ENCODE measurements at regions not wholly inside any gene's neighbourhood (a gene's known extent, or its start where the extent isn't known, plus 50 kb on each side); places are given as distances from the start of the nearest gene placed in this dataset.

DNA sequence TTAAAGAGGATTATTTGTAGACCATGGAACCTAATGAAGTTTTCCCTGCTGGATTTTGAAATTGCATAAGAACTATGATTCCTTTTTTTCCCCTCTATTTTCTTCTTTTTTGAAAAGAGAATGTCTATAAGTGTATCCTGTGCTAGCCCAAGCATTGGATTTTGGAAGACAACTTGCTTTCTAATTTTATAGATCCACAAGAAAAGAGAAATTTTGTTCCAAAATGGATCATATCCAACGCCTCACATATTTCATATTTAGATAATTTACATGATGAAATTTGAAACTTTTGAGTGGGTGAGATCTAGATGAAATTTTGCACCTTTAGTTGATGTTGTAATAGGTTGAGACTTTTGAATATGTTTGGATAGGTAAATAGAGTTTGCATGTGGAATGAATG, 978.7 kb downstream of the MRPL39 start:
- H3K9me3 ChIP-seq (ENCODE audit: control insufficient read depth, low read length): no peaks in the 10 kb centered on the region
- H3K4me3 ChIP-seq (ENCODE audit: low read length): no peak overlapping the region
- H3K4me1 ChIP-seq (ENCODE audit: control insufficient read depth, insufficient read depth, low read length): no peaks in the 10 kb centered on the region
- H3K27ac ChIP-seq (ENCODE audit: low read length): no peak overlapping the region
- H3K27me3 ChIP-seq (ENCODE audit: control insufficient read depth, insufficient read depth): no peaks in the 10 kb centered on the region
- DNase-seq (no peak), ATAC-seq (no peak)
- WGBS: 47% methylated on average over 1 of the region's 1 CpG
- intact Hi-C loops (cut with DNase I): no loop called here

DNA sequence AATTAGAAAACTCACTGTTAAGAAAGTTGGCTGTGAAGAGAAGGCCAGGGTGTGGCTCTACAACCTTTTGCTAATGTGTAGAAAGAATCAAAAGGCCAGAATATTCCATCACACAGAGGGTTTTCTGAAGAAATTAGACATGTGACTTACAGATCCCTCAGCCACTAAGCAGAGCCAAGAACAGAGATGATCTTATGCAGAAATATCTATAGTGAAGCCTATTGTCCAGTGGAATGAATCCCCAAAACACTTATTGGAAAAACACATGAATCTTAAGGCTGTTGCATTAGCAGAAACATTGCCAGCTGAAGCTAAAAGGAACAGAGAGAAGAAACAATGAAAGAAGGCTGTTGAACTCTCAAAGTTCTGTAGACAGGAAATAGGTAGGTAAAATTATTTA, 979.2 kb downstream of the MRPL39 start:
- Histone ChIP-seq H3K9me3 (ENCODE audit: control insufficient read depth, low read length) (no peaks in the 10 kb centered on the region), H3K27me3 (ENCODE audit: control insufficient read depth, insufficient read depth) (no peaks in the 10 kb centered on the region), H3K4me3 (ENCODE audit: low read length) (no peak overlapping the region), H3K27ac (ENCODE audit: low read length) (no peak overlapping the region), H3K4me1 (ENCODE audit: control insufficient read depth, insufficient read depth, low read length) (no peaks in the 10 kb centered on the region)
- ATAC-seq: no peak
- intact Hi-C loops (cut with DNase I): no loop called here
- no peak for DNase-seq

DNA sequence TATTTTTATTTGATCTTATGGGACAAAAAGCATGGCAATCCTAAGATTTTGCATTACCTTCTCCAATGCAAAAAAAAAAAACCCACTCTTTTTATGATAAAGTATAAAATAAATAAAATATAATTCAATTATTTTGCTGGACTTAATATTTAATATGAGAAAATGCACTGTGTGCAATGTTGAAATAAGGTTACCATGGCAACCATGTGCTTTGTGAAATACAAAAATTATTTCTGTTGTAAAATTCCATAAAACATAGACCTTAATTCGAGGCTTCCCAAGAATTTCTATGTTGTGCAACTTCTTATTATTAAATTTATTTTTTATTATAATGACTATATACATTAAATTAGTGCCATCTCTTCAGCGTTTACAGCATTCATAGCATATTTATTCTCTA, 989.5 kb downstream of the MRPL39 start:
- Histone ChIP-seq H3K27me3 (ENCODE audit: control insufficient read depth, insufficient read depth) (no peaks in the 10 kb centered on the region), H3K27ac (ENCODE audit: low read length) (no peak overlapping the region), H3K9me3 (ENCODE audit: control insufficient read depth, low read length) (no peaks in the 10 kb centered on the region), H3K4me3 (ENCODE audit: low read length) (no peak overlapping the region), H3K4me1 (ENCODE audit: control insufficient read depth, insufficient read depth, low read length) (no peaks in the 10 kb centered on the region)
- no peak for DNase-seq
- intact Hi-C loops (cut with DNase I): no loop called here
- ATAC-seq: no peak
- WGBS: 74% methylated on average over 2 of the region's 2 CpGs

DNA sequence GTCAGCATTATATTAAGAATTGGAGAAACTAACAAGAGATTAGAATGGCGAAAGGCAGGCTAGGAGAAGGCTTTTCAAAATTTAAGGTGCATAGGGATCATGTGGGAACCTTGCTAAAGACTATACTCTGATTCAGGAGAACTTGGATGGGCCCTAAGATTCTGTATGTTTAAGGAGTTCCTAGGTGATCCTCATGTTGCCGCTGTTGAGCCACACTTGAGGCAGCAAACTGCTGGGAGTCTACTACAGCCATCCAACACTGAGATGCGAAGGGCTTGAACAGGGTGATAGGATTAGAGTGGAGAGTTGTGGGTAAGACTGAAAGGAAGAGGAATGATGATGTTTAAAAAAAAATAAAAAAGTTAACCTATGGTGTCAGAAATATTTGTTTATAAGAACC, 1013.2 kb downstream of the MRPL39 start:
- Histone ChIP-seq H3K4me3 (ENCODE audit: low read length) (no peak overlapping the region), H3K27me3 (ENCODE audit: control insufficient read depth, insufficient read depth) (no peaks in the 10 kb centered on the region), H3K4me1 (ENCODE audit: control insufficient read depth, insufficient read depth, low read length) (no peaks in the 10 kb centered on the region), H3K9me3 (ENCODE audit: control insufficient read depth, low read length) (no peaks in the 10 kb centered on the region), H3K27ac (ENCODE audit: low read length) (no peak overlapping the region)
- intact Hi-C loops (cut with DNase I): no loop called here
- ATAC-seq: no peak
- DNase-seq: no peak
- WGBS: 86% methylated on average over 3 of the region's 3 CpGs

DNA sequence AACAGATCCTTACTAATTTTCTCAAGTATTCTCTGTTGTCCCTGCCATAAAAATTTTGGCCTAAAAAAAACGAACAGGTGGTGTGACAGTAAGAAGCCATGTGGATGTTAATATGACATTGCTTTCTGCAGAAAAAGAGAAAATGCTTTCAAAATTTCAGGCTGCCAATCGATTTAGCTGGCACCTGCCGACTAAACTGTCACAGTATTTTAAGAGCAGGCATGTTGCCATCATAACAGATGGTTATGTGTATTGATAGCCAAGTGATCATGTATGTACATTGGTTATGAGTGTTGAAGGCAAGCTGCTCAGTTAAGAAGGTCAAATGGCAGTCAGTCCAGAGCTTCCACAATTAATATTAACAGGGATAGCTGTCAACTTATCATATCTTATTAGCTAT, 1017.0 kb downstream of the MRPL39 start:
- intact Hi-C loops (cut with DNase I): no loop called here
- ATAC-seq: no peak
- no peak overlapping the region for H3K4me3 ChIP-seq (ENCODE audit: low read length)
- no peak for DNase-seq
- H3K27ac ChIP-seq (ENCODE audit: low read length): no peak overlapping the region
- no peaks in the 10 kb centered on the region for H3K27me3 ChIP-seq (ENCODE audit: control insufficient read depth, insufficient read depth)
- WGBS: 53% methylated on average over 3 of the region's 3 CpGs
- no peaks in the 10 kb centered on the region for H3K4me1 ChIP-seq (ENCODE audit: control insufficient read depth, insufficient read depth, low read length)
- no peaks in the 10 kb centered on the region for H3K9me3 ChIP-seq (ENCODE audit: control insufficient read depth, low read length)

- intact Hi-C loops (cut with DNase I): no loop called here
- H3K27me3 ChIP-seq (ENCODE audit: control insufficient read depth, insufficient read depth): no peaks in the 10 kb centered on the region
These were observed 1023.8 kb downstream of the MRPL39 start for GRCh38 chr21:24583473-24583872.

GRCh38 chr21:24577301-24577700, 1030.0 kb downstream of the MRPL39 start:
- Histone ChIP-seq H3K27me3 (ENCODE audit: control insufficient read depth, insufficient read depth) (no peaks in the 10 kb centered on the region), H3K4me3 (ENCODE audit: low read length) (no peak overlapping the region), H3K4me1 (ENCODE audit: control insufficient read depth, insufficient read depth, low read length) (no peaks in the 10 kb centered on the region), H3K9me3 (ENCODE audit: control insufficient read depth, low read length) (no peaks in the 10 kb centered on the region), H3K27ac (ENCODE audit: low read length) (no peak overlapping the region)
- WGBS: 46% methylated on average over 2 of the region's 2 CpGs
- intact Hi-C loops (cut with DNase I): no loop called here
- no peak for ATAC-seq
- DNase-seq: no peak

More at GRCh38 chr21:24583473-24583872, 1023.8 kb downstream of the MRPL39 start:
- no peaks in the 10 kb centered on the region for H3K9me3 ChIP-seq (ENCODE audit: control insufficient read depth, low read length)
- H3K4me1 ChIP-seq (ENCODE audit: control insufficient read depth, insufficient read depth, low read length): no peaks in the 10 kb centered on the region
- no peak overlapping the region for H3K4me3 ChIP-seq (ENCODE audit: low read length)
- ATAC-seq (no peak), DNase-seq (no peak)
- H3K27ac ChIP-seq (ENCODE audit: low read length): no peak overlapping the region

DNA sequence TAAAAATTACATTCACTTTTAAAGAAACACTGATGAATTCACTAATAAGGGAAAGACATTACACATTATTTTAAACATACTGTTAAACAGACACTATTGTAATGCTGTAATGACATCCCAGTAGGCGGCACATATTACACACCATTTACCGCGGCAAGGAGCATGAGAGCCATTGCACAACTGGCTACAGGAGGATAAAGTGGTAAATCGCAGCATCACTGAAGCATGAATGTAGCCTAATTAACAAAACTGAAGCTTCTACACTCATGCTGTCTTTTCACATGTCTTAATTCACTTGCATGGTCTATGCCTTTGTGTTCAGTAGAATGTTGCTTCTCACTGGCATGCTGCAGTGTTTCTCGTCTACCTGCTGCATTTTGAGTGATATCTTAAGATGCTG, 1046.0 kb downstream of the MRPL39 start:
- ATAC-seq (no peak), DNase-seq (no peak)
- no peaks in the 10 kb centered on the region for H3K4me1 ChIP-seq (ENCODE audit: control insufficient read depth, insufficient read depth, low read length)
- H3K27me3 ChIP-seq (ENCODE audit: control insufficient read depth, insufficient read depth): no peaks in the 10 kb centered on the region
- H3K4me3 ChIP-seq (ENCODE audit: low read length): no peak overlapping the region
- no peaks in the 10 kb centered on the region for H3K9me3 ChIP-seq (ENCODE audit: control insufficient read depth, low read length)
- intact Hi-C loops (cut with DNase I): no loop called here
- H3K27ac ChIP-seq (ENCODE audit: low read length): no peak overlapping the region
- 91% methylated on average over 5 of the region's 5 CpGs for WGBS

- intact Hi-C loops (cut with DNase I): no loop called here
- H3K4me3 ChIP-seq (ENCODE audit: low read length): no peak overlapping the region
- no peak overlapping the region for H3K27ac ChIP-seq (ENCODE audit: low read length)
- no peaks in the 10 kb centered on the region for H3K9me3 ChIP-seq (ENCODE audit: control insufficient read depth, low read length)
- ATAC-seq (no peak), DNase-seq (no peak)
- no peaks in the 10 kb centered on the region for H3K27me3 ChIP-seq (ENCODE audit: control insufficient read depth, insufficient read depth)
- 62% methylated on average over 3 of the region's 3 CpGs for WGBS
- H3K4me1 ChIP-seq (ENCODE audit: control insufficient read depth, insufficient read depth, low read length): no peaks in the 10 kb centered on the region
These were observed 1054.8 kb downstream of the MRPL39 start for GRCh38 chr21:24552491-24552890.

GRCh38 chr21:24545807-24546361, 1061.4 kb downstream of the MRPL39 start:
- H3K27ac ChIP-seq (ENCODE audit: low read length): no peak overlapping the region
- 50% methylated on average over 4 of the region's 4 CpGs for WGBS

GRCh38 chr21:24514081-24514733, 1093.1 kb downstream of the MRPL39 start:
- intact Hi-C loops (cut with DNase I): no loop called here
- H3K9me3 ChIP-seq (ENCODE audit: control insufficient read depth, low read length): no peaks in the 10 kb centered on the region
- H3K4me3 ChIP-seq (ENCODE audit: low read length): no peak overlapping the region
- H3K27me3 ChIP-seq (ENCODE audit: control insufficient read depth, insufficient read depth): no peaks in the 10 kb centered on the region
- no peaks in the 10 kb centered on the region for H3K4me1 ChIP-seq (ENCODE audit: control insufficient read depth, insufficient read depth, low read length)
- 32% methylated on average over 6 of the region's 6 CpGs for WGBS
- DNase-seq (no peak), ATAC-seq (no peak)
- no peak overlapping the region for H3K27ac ChIP-seq (ENCODE audit: low read length)

More at GRCh38 chr21:24545807-24546361, 1061.4 kb downstream of the MRPL39 start:
- ATAC-seq (no peak), DNase-seq (no peak)
- no peaks in the 10 kb centered on the region for H3K9me3 ChIP-seq (ENCODE audit: control insufficient read depth, low read length)
- intact Hi-C loops (cut with DNase I): no loop called here
- no peaks in the 10 kb centered on the region for H3K27me3 ChIP-seq (ENCODE audit: control insufficient read depth, insufficient read depth)
- no peak overlapping the region for H3K4me3 ChIP-seq (ENCODE audit: low read length)
- no peaks in the 10 kb centered on the region for H3K4me1 ChIP-seq (ENCODE audit: control insufficient read depth, insufficient read depth, low read length)

GRCh38 chr21:24509131-24509530, 1098.2 kb downstream of the MRPL39 start:
- WGBS: 84% methylated on average over 1 of the region's 1 CpG
- intact Hi-C loops (cut with DNase I): no loop called here

More at GRCh38 chr21:24509131-24509530, 1098.2 kb downstream of the MRPL39 start:
- no peak overlapping the region for H3K4me3 ChIP-seq (ENCODE audit: low read length)
- ATAC-seq: no peak
- no peak overlapping the region for H3K27ac ChIP-seq (ENCODE audit: low read length)
- H3K4me1 ChIP-seq (ENCODE audit: control insufficient read depth, insufficient read depth, low read length): no peaks in the 10 kb centered on the region
- H3K9me3 ChIP-seq (ENCODE audit: control insufficient read depth, low read length): no peaks in the 10 kb centered on the region
- no peak for DNase-seq
- no peaks in the 10 kb centered on the region for H3K27me3 ChIP-seq (ENCODE audit: control insufficient read depth, insufficient read depth)
